Adrenal gland (tissue), 9 donors: ENCODE measurements at regions not wholly inside any gene's neighbourhood (a gene's known extent, or its start where the extent isn't known, plus 50 kb on each side); places are given as distances from the start of the nearest gene placed in this dataset.

Experiments
- DNase-seq, 7 donors: peaks; one replicate each; pipeline ENCODE4 v3.0.0-alpha.2; 2019 to 2020
- H3K27ac ChIP-seq, 5 donors: fragments of 200-600 bp; sonication (generic) in 4 of 5; 1 replicate in 3 of 5; 2 replicates in 2 of 5; pipeline versions ENCODE4 v1.5.1 to v1.8.0; 2016 to 2020; ENCODE audit warnings: mild to moderate bottlenecking in 1 of 5
- H3K27me3 ChIP-seq: fragments of 200-600 bp; 2 replicates; pipeline ENCODE4 v1.8.0; 2021
- H3K36me3 ChIP-seq, 2 donors: fragments of 200-600 bp; replicated peaks in 1 of 2; 1 replicate in 1 of 2; 2 replicates in 1 of 2; pipeline versions ENCODE4 v1.5.1 to v1.8.0; 2018 to 2022
- H3K4me1 ChIP-seq, 2 donors: fragments of 200-600 bp; replicated peaks in 1 of 2; 1 replicate in 1 of 2; 2 replicates in 1 of 2; pipeline versions ENCODE4 v1.5.1 to v1.8.0; 2018 to 2021
- H3K4me3 ChIP-seq, 4 donors: fragments of 200-600 bp; sonication (generic) in 3 of 4; one replicate each; pipeline ENCODE4 v1.5.1; 2016 to 2018
- H3K9me3 ChIP-seq, 3 donors: fragments of 200-600 bp; sonication (generic) in 1 of 3; replicated peaks in 1 of 3; 1 replicate in 2 of 3; 2 replicates in 1 of 3; pipeline versions ENCODE4 v1.5.1 to v1.8.0; 2016 to 2021
- CTCF ChIP-seq, 6 experiments: fragments of 450-650 bp in 4 of 6; fragments of 200-600 bp in 2 of 6; sonication (generic) in 1 of 6; IDR thresholded peaks; 1 replicate in 5 of 6; 2 replicates in 1 of 6; pipeline versions ENCODE4 v1.5.1 to v1.8.0; 2016 to 2021; ENCODE audit warnings: antibody characterized with exemption in 6 of 6, mild to moderate bottlenecking in 2 of 6, moderate library complexity in 1 of 6
- POLR2A ChIP-seq, 2 donors: fragments of 450-650 bp; IDR thresholded peaks; one replicate each; pipeline ENCODE4 v1.6.1; 2017; ENCODE audit warnings: antibody characterized with exemption in 2 of 2, mild to moderate bottlenecking in 2 of 2, moderate library complexity in 1 of 2
- WGBS, 4 donors: extraction: QIAGEN DNeasy Blood & Tissue Kit in 2 of 4; methylation state at CpG; one replicate each; pipeline versions ENCODE4 v1.1.5 to v1.1.7; 2013 to 2017; 5-methylcytosine and 5-hydroxymethylcytosine counted together
- intact Hi-C, 2 donors: fragments of 100-400 bp; cut with DNase I; formaldehyde crosslinking; loops; one replicate each; pipeline versions ENCODE4 v1.14.1 to v1.15.0; 2022 to 2023
- donor health status: healthy with polysubstance abuse.
- donor health status: Bipolar disorder and iron deficiency.
- donor health status: DM: yes; HTN: yes; CAD: no.
- donor health status: DM: no; HTN: no; CAD: no.
- donor health status: DM: no; HTN: no; CAD: no.

GRCh38 chr2:164187121-164187520 lies 434.2 kb downstream of the GRB14 start:
- H3K36me3 ChIP-seq = no peaks in the 10 kb centered on the region
- intact Hi-C loops = no loop called here
- H3K4me1 ChIP-seq = no peaks in the 10 kb centered on the region
- H3K9me3 ChIP-seq = no peaks in the 10 kb centered on the region
- no peak for TF ChIP-seq POLR2A (IDR thresholded peaks at IDR 0.05)
- no peak for TF ChIP-seq CTCF (IDR thresholded peaks at IDR 0.05)
- H3K27me3 ChIP-seq = no peaks in the 10 kb centered on the region
- H3K4me3 ChIP-seq = no peak overlapping the region
- no peak overlapping the region for H3K27ac ChIP-seq
- 64 to 79% (median 73%) methylated on average over 4 of the region's 4 CpGs for WGBS, 4 donors
- DNase-seq = no peak

- WGBS, 4 donors = 74 to 77% (median 75%) methylated on average over 6 of the region's 6 CpGs
- no peaks in the 10 kb centered on the region for H3K36me3 ChIP-seq
- no peaks in the 10 kb centered on the region for H3K27me3 ChIP-seq
- intact Hi-C loops = no loop called here
- no peak for DNase-seq
- H3K9me3 ChIP-seq = no peaks in the 10 kb centered on the region
- H3K4me3 ChIP-seq = no peak overlapping the region
- TF ChIP-seq POLR2A (IDR thresholded peaks at IDR 0.05) (no peak), CTCF (IDR thresholded peaks at IDR 0.05) (no peak)
- no peak overlapping the region for H3K27ac ChIP-seq
- H3K4me1 ChIP-seq = no peaks in the 10 kb centered on the region
Observed at GRCh38 chr2:164186591-164186990, 434.7 kb downstream of the GRB14 start.

GRCh38 chr2:164182116-164182627 lies 439.1 kb downstream of the GRB14 start:
- no peak for DNase-seq
- no peaks in the 10 kb centered on the region for H3K36me3 ChIP-seq
- no peaks in the 10 kb centered on the region for H3K27me3 ChIP-seq
- 39 to 48% (median 43%) methylated on average over 5 of the region's 5 CpGs for WGBS, 4 donors
- H3K27ac ChIP-seq = no peak overlapping the region
- TF ChIP-seq CTCF (IDR thresholded peaks at IDR 0.05) = no peak
- no peak for TF ChIP-seq POLR2A (IDR thresholded peaks at IDR 0.05)
- H3K4me3 ChIP-seq = no peak overlapping the region
- no peaks in the 10 kb centered on the region for H3K4me1 ChIP-seq
- intact Hi-C loops = no loop called here
- no peaks in the 10 kb centered on the region for H3K9me3 ChIP-seq

- Histone ChIP-seq H3K9me3 (no peaks in the 10 kb centered on the region), H3K36me3 (no peaks in the 10 kb centered on the region), H3K27ac (no peak overlapping the region), H3K4me3 (no peak overlapping the region), H3K27me3 (no peaks in the 10 kb centered on the region), H3K4me1 (no peaks in the 10 kb centered on the region)
- TF ChIP-seq POLR2A (IDR thresholded peaks at IDR 0.05) = no peak
- no peak for TF ChIP-seq CTCF (IDR thresholded peaks at IDR 0.05)
- 55 to 63% (median 63%) methylated on average over 3 of the region's 3 CpGs for WGBS, 4 donors
- intact Hi-C loops = no loop called here
- no peak for DNase-seq
Observed at GRCh38 chr2:164178835-164179465, 442.3 kb downstream of the GRB14 start.
